NCI-H82 (cell line): ENCODE measurements at regions not wholly inside any gene's neighbourhood (a gene's known extent, or its start where the extent isn't known, plus 50 kb on each side); places are given as distances from the start of the nearest gene placed in this dataset.

Experiments used
- DNase-seq: peaks from one replicate; lab custom pipeline; 2025; lab: John Stamatoyannopoulos, UW

DNA sequence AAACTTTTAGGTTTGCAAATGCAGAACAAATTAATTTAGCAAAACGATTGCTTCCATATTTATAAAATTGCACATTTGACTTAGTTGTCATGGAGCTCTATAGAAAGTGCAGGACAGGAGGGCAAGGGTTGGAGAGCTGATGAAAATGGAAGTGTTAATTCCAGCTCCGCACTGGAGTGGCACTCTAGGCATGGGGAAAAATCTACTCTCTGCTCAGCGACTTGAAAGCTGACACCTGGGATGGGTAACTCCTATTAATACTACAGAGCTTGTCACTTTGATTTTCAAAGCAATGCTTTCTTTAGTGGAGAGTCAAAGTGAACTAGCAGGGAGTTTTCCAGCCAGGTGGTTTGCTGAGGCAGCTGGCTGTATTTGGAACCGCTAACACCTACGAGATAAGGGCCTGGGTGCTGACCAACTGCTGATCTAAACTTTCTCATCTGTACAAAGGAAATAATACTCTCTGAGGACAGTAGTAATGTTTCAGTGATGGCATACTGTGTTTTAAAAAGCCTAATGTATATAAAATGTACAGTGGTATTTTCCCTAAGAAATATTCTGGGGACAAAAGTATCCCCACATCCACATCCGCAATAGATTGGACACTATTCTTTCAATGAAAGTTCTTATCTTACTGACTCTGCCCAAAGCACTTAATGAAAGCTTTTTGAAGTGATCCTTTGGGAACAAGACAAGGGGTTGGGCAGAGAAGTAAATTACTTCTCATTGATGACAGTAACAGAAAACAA is 444.3 kb downstream of the GPAM start:
- DNase-seq, result no peak

DNA sequence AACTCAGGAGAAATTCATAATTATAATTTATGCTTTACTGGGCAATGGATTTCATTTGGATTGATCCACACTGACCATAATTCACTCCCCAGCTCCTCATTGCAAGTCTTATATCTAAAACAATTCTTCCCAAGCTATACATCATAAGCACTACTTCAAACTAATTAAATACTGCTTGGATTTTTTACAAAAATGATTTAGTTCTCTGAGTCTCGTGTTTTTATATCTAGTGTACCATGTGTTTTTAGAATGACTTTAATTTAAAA is 443.8 kb downstream of the GPAM start:
- no peak for DNase-seq

DNA sequence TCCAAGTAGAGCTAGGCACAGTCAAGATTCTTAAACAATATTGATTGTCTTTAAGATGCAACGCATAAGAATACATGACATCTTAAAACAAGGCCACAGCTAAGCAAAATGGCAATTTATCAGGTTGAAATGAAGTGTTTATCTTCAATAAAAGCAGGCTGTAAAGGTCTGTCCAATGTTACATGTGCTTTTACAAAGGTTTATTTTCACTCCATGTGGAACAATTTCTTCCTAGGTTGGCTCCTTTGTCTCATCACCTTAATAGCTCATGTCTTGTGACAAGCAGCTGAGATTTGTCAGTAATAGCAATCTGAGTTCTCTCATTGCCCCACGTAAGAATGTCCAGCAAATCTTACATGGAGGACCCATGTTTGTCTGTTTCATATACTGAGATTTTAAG is 437.6 kb downstream of the GPAM start:
- no peak for DNase-seq

DNA sequence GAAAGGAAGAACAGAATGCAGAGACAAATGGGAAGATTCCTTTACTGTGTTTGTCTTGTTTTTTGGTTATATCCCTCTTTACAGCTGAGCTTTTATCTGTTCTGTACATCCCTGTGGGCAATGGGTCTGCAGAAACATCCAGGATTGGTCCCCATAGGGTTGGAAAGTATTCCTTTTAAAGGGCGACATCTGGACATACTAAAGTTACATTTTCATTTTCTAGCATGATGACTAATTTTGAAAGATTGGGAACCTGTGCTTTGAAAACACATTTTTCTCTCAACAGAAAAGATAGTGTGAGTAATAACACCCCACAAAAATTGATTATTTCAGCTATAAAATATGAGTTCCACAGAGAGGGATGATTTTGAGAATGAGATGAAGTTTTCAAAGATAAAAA is 435.8 kb downstream of the GPAM start:
- DNase-seq, result no peak

DNA sequence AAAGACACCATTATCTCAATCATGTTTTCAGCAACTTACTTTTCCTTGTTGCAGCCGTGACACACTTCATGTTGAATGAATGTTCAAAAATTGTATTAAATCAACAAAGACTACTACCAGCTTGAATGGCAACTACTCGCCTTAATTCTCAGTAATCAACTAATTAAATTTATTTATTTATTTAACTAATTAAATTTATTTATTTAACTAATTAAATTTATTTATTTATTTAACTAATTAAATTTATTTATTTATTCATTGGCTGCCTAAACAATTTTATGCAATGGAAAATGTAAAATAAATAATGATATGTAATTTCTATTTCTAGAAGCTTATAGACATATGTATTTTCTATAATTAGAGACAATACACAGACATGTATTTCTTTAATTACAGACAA is 435.4 kb downstream of the GPAM start:
- no peak for DNase-seq

DNA sequence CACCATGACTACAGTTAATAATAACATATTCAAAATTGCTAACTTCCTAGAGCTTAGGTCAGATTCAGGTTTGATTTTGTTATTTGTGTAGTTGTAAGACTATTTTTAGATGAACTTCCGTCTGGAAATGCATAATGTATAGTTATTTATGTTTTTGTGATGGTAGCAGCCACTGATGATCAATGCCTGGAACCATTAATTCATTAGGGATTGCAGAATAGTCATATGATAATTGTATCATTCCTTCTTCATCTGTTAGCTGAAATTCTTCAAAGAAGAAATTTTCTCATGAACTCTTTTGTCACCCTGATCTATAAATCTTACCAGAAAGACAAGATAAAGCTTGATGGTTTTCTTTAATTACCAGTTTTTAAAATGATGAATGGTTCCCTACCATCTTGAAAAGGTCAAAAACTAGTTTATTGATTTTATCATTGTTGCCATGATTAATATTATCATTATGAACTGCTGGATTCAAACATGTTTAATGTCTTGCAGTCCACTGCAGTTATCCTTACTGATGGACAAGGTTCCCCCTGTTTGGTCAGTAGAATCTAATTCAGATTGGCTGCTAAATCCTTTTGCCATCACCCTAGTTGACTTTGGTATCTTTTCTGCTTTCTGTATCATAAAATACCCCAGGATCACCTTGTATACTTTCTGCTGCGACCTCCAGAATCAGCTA is 433.3 kb downstream of the GPAM start:
- DNase-seq, result no peak

DNA sequence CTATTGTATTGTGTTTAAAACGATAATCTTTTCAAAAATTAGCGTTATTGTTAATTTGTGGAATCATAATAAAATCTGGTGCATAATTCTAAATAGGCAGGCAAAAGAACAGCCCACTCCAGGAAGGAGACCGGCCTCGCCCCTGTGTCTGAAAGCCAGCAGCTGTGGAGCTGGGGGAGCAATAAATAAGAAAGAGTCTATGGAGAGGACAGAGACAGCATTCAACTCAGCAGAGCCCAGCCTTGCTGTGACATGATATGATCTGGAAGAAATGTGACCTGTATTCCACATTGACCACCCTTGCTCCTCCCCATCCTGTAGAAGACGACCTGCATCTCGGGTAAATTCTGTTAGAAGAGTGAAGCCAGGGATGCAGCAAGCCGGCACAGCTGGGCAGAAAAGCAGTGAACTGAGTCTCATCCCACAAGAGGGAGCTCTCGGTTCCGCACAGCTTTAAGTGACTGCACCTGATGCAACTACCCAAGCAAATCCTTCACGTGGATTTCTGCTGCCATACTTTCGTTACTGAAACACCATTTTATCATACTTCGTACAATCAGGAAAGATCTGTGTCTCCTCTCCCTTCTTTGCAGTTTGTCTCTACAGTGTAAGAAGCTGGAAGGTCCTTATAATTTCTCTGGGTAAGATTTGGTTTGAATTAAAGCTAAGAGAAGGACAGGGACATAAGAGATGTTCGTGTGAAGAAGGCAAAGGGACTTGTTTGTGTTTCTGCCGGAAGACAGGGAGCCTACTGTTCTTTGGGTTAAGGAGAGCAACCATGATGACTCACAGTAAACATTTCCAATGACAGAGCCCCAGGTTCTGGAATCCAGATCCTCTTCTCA is 427.1 kb downstream of the GPAM start:
- DNase-seq, result peak; percentile 80

DNA sequence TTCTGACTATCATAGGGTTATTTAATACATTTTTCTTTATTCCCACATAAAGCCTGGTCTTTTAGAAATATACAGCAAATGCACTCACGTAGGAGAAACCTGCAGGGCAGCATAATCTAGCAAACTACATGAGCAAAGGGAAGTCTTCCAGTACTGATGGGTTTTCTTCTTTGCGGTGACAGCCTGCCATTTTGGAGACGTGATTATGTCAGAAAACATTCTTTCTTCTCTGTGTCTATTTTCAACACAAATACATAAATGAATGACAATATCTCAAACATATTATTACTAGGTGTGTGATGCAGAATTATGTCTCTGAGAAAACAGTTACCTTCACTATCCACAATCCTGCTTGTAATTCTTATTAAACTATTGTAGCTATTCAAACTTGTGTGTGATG is 425.0 kb downstream of the GPAM start:
- DNase-seq, result no peak

DNA sequence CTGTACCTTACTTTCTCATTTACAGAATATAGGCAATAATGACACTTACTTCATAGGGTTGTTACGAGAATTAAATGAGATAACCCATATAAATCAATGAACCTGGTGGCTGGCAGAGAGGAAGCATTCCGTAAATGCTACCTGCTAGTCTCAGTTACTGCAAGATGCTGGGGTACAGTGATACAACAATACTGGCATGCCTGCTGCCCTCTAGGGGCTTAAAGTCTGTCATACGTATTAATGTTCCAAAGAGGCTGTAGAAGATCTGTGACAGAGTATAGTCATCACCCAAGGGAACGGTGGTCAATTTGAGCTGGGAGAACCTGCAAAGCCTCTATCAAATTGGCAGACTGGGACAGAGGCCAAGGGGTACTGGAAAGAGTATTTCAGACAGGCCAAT is 421.5 kb downstream of the GPAM start:
- peak; percentile 0 for DNase-seq

DNA sequence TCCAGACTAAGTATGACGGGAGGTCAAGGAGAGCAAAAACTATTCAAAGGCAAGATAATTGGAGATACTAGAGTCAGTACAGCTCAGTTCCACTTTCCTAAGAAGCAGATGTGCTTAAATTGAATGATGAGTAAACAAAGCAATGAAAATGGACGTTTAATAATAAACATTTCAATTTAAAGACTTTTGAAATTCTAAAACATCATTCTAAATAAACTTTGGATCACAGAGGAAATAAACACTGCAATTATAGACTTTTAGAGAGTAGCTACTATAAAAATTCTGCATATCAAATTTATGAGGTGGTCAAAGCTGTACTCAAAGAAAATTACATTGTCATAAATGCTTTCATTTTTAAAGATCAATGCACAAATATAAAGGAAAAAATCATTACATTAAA is 418.3 kb downstream of the GPAM start:
- no peak for DNase-seq

DNA sequence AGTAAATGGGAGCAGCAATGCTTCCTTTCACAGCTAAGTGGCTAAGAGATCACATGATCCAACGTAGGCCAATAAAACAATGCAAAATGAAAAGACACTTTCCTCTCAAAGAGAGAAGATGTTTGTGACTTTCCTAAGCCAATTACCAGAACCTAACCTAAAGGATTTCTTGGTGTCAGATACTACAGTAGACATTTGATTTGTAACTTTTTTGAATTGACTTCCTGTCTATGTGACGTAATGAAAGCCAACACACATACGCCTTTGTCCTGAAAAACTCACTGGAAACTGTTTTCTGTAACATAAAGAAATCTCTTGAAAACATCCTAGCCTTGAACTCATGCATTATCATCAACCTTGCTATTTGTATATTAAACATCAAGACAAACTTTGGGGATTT is 417.1 kb downstream of the GPAM start:
- DNase-seq, result no peak

DNA sequence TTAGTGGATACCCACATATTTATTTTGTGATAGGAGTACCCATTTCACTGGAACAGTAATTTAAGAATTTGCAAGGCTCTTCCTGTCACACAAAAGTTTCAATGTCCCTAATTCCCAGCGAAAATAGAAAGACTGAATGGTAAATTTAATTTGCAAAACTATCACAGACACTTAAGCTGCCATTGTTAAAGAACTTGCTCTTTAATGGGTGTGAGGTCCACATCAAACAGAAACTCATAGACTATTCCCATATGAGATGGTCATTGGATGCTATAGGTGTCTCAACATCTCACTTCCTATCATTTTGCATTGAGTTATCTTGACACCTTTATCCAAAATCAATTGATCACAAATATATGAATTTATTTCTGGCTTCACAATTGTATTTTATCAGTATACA is 415.9 kb downstream of the GPAM start:
- DNase-seq, result no peak

DNA sequence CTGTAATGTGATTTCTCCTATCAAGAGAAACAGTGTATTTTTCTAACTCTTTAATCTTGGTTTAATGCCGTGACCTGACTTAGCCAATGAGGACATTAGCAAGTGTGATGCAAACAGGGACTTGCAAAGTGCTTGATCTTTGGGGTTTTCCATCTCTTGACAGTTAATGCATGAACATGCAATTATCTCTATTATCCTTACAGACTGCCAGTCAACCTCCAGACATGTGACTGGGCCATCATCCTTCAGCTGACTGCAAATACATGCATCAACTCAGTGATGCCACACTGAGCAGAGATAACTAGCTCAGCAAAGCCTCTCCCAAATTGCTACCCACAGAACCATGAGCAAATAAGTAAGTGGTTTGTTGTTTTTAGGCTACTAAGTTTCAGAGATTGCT is 409.6 kb downstream of the GPAM start:
- no peak for DNase-seq

DNA sequence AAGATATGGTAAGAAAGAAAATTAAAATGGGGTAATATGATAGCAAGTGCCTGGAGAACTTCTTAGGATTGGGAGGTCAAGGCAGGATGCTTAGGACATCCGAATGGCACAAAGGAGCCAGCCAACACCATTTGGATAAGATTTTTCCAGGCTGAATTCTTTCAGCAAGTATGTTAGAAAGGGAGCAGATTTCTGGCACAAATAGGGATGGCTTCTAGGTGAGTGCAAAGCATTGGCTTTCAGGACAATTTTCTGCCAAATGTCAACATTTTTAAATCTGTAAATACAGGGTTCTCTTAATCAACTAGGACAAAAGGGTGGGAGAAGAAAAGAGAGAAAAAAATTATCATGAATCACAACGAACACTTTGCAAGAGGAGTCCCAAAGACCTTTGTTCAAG is 409.1 kb downstream of the GPAM start:
- no peak for DNase-seq

DNA sequence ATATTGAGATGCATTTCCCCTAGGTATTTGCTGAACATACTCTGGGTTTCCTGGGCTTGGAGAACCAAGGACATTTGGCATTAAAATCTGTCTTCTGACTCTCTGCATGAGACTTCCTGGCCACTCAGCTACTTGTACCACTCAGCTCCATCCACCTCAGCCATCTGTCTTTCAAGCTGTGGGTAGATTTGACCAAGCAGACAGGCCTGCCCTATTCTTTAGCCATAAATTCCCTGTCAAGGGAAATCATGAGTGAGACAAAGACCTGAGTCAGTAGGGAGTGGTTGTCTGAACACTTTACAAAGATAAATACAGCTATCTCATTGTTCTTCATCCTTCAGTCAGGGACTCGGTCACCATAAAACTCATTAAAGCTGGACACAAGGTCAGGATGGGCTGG is 399.1 kb downstream of the GPAM start:
- no peak for DNase-seq

DNA sequence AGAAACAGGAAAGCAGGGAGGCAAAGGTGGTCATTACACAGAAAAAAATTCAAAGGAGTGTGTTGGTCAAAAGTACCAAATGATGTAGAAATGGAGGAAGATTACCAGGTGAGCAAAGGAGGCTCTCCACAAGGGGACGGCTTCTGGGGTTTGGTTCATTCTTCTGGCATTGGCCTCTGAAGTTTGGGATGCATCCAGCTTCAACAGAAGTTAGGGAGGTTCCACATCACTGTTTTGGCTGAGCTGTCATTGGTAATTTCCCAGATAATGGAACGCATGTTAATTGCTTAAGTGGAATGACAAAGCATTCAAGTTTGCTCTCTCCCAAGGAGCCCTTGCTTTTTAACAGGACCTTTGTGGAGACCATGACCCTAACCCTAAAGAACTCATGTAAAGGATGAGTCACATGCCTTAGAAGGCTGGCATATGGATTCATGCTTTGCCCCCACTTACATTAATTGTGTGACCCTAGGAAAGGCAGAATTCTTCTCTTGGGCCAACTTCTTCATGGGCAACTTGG is 398.6 kb downstream of the GPAM start:
- DNase-seq, result no peak

DNA sequence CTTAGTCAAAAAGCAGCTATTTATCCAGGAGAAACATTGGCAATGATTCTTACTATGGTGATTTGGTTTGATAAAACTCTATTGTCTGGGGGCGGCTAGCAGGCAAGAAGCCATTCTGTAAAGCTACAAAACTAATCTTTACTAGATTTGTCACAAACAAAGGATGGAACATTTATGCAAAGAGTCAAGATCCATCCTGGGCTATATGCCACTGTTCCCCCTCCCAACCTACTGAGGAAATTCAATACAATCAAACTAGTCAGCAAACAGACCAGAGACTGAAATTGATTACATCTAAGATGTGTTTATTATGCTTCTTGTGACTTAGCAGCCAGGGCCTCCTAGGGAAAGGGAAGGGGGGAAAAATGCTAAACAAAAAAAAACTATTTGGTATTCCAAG is 397.6 kb downstream of the GPAM start:
- no peak for DNase-seq

DNA sequence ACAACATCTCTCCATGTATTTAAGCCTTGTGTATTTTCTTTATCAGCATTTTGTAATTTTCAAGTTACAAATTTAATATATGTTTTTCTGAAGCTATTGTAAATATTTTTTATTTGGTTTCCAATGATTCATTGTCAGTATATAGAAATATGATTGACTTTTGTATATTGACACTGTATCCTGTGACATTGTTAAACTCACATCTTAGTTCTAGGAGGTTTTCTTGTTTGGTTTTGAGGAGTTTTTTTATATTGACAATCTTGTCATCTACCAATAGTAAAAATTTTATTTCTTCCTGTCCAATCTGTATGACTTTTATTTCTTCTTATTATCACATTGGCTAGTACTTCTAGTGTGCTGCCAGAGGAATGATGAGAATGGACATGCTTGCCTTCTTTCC is 393.7 kb downstream of the GPAM start:
- DNase-seq, result no peak

DNA sequence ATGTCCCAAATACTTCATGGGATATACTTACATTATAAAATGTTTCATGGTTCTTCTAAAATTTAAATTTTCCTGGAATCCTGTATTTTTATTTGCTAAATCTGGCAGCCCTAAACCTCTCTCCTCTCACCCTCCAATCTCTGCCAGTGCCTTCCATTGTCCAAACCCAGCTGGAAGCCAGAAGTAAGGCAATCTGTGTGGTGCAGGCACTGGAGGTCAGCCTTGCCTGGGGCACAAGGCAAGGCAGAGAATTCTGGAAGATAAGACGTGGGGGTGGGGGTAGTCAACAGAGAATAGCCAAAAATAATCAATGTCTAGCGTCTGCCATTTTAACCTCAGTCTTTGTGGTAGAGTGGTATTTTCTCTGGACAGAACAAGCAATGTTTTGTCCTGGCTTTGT is 381.7 kb downstream of the GPAM start:
- no peak for DNase-seq

DNA sequence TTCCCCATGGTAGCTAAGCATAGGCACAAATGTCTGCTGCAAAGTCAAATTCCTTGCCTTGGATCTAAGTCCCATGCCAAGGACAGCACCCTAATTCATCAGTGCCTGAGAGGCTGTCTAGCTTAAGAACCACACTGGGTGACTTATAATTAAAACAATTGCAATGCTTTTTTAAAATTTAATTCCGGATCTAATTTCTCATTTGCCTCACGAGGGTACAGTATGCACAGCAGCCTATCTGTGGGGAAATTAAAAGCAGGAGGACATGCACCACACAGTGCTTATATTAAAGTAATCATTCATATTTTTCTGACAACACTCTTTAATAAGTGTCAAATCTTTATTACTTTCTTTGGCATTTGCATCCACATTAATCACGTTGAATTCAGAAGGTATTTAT is 378.8 kb downstream of the GPAM start:
- no peak for DNase-seq

DNA sequence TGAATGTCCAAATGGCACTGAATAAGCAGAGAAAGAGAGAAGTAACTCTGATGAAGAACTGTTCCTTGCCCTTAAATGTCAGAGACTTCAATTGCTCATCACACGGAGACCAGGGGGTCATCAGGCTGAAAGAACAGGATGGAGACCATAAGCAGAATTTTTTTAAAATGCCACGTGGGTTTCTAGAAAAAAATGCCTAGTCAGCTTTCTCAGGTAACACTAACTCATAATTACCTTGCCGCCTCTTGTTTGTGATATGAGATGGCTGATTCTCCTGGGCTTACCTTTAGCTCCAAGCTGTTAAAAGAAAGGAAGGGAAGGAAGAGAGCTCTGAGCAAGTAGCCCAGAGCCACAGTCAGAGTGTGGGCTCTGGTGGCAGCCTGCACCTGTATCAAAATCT is 372.0 kb downstream of the GPAM start:
- DNase-seq, result no peak

DNA sequence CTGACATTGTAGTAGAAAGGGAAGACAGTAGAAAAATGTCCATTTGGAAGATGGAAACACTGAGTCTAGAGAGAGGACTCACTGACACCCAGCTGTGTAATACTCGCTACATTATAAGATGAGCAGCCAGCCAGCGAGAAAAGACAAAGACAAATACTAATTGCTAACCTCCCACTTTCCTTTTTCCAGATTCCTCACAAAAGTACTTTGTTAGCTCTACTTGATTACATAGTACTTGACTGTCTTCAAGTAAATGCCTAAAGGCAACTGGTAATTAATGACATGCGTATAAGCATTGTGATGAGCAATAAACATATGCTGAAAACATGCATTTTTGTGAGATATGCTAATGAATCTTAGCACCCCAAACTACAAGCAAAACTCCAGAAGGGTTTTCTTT is 363.1 kb downstream of the GPAM start:
- DNase-seq, result no peak

DNA sequence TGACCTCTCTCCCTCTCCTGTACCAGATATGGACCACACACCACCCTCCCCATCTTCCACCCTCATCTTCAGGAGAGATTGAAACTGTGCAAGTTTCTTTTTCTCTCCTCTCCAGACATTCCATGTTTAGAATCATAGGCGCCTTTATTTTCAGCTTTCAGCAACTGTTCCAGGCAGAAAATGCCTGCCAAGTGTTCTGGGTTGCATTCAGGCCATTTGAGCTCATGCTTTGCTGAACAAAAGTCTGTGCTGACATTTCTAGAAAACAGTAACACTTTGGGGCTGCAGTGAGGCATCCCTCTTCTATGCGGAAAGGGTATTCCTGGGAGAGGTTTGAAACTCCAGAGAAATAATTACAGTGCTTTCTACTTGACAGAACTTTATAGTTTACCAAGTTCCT is 361.7 kb downstream of the GPAM start:
- no peak for DNase-seq
